ENCODE measurements at regions not wholly inside any gene's neighbourhood (a gene's known extent, or its start where the extent isn't known, plus 50 kb on each side); places are given as distances from the start of the nearest gene placed in this dataset.

DNA sequence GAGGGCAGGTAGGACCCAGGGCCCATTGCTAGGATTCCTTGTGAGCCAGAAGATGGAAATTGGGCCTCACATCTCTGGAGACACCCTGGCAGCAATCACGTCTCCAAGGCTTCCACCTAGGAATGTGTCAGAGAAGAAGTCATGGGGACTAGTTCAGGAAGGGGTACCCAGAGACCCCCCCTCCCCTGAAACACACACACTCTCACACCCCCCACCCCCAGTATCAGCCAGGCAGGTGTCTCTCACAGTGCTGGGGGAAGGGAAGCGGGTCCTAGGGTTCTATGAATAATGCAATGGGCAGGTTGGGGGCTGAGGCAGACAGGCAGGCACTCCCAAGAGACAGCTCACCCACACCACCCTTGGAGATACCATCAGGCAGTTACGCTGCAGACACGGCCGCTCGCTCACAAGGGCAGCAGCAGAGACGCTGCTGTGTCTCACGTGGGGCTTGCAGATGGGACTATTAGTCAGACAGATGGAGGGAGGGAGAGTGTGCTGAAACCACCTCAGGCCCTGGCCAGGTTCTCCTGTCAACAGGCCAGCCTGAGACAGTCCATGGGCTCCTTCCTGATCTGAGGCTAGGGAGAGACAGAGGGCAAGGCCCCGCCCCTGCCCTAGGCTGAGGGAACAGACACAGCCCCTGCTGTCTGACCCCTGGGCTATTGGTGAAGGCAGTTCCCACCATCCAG is 134.6 kb downstream of the CYP26B1 start:
- TF ChIP-seq, protein P1, sequence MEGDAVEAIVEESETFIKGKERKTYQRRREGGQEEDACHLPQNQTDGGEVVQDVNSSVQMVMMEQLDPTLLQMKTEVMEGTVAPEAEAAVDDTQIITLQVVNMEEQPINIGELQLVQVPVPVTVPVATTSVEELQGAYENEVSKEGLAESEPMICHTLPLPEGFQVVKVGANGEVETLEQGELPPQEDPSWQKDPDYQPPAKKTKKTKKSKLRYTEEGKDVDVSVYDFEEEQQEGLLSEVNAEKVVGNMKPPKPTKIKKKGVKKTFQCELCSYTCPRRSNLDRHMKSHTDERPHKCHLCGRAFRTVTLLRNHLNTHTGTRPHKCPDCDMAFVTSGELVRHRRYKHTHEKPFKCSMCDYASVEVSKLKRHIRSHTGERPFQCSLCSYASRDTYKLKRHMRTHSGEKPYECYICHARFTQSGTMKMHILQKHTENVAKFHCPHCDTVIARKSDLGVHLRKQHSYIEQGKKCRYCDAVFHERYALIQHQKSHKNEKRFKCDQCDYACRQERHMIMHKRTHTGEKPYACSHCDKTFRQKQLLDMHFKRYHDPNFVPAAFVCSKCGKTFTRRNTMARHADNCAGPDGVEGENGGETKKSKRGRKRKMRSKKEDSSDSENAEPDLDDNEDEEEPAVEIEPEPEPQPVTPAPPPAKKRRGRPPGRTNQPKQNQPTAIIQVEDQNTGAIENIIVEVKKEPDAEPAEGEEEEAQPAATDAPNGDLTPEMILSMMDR (conservative IDR thresholded peaks at IDR 0.05; ENCODE audit: low read depth in 2 of 2), result no peak
- TF ChIP-seq EZH2 (IDR thresholded peaks at IDR 0.05; ENCODE audit: low read depth, unreplicated experiment) (no peak), CREB1 (CRISPR knock-in tag; IDR thresholded peaks at IDR 0.05; ENCODE audit: low read depth) (no peak), POLR2AphosphoS5 (IDR thresholded peaks at IDR 0.05; ENCODE audit: low read depth) (no peak), NANOG (IDR thresholded peaks at IDR 0.05; ENCODE audit: borderline replicate concordance) (no peak)
- TF ChIP-seq, protein P2, sequence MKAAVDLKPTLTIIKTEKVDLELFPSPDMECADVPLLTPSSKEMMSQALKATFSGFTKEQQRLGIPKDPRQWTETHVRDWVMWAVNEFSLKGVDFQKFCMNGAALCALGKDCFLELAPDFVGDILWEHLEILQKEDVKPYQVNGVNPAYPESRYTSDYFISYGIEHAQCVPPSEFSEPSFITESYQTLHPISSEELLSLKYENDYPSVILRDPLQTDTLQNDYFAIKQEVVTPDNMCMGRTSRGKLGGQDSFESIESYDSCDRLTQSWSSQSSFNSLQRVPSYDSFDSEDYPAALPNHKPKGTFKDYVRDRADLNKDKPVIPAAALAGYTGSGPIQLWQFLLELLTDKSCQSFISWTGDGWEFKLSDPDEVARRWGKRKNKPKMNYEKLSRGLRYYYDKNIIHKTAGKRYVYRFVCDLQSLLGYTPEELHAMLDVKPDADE (IDR thresholded peaks at IDR 0.05), result no peak
- TF ChIP-seq, protein P3, sequence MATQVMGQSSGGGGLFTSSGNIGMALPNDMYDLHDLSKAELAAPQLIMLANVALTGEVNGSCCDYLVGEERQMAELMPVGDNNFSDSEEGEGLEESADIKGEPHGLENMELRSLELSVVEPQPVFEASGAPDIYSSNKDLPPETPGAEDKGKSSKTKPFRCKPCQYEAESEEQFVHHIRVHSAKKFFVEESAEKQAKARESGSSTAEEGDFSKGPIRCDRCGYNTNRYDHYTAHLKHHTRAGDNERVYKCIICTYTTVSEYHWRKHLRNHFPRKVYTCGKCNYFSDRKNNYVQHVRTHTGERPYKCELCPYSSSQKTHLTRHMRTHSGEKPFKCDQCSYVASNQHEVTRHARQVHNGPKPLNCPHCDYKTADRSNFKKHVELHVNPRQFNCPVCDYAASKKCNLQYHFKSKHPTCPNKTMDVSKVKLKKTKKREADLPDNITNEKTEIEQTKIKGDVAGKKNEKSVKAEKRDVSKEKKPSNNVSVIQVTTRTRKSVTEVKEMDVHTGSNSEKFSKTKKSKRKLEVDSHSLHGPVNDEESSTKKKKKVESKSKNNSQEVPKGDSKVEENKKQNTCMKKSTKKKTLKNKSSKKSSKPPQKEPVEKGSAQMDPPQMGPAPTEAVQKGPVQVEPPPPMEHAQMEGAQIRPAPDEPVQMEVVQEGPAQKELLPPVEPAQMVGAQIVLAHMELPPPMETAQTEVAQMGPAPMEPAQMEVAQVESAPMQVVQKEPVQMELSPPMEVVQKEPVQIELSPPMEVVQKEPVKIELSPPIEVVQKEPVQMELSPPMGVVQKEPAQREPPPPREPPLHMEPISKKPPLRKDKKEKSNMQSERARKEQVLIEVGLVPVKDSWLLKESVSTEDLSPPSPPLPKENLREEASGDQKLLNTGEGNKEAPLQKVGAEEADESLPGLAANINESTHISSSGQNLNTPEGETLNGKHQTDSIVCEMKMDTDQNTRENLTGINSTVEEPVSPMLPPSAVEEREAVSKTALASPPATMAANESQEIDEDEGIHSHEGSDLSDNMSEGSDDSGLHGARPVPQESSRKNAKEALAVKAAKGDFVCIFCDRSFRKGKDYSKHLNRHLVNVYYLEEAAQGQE (IDR thresholded peaks at IDR 0.05; ENCODE audit: unreplicated experiment), result no peak
